Colonic mucosa (tissue), 4 donors: ENCODE measurements at regions not wholly inside any gene's neighbourhood (a gene's known extent, or its start where the extent isn't known, plus 50 kb on each side); places are given as distances from the start of the nearest gene placed in this dataset.
"Not testable (repeated sequence)": the region's sequence is repeated elsewhere in the genome, so short reads cannot be mapped to it uniquely, and the experiment has no call there.

Experiments used
- DNase-seq: peaks from one replicate; pipeline ENCODE4 v3.0.0-alpha.2; 2020
- H3K27ac ChIP-seq: fragments of 200-600 bp; one replicate; pipeline ENCODE4 v1.8.0; 2021
- H3K27me3 ChIP-seq: fragments of 200-600 bp; one replicate; pipeline ENCODE4 v1.8.0; 2021
- H3K36me3 ChIP-seq: fragments of 200-600 bp; one replicate; pipeline ENCODE4 v1.8.0; 2021
- H3K4me1 ChIP-seq: fragments of 200-600 bp; one replicate; pipeline ENCODE4 v1.8.0; 2021; ENCODE audit warnings: mild to moderate bottlenecking
- H3K4me3 ChIP-seq: fragments of 200-600 bp; one replicate; pipeline ENCODE4 v1.8.0; 2021
- H3K9ac ChIP-seq, 2 donors: one replicate each; pipeline ENCODE4 v1.7.0; 2013; ENCODE audit warnings: control low read depth in 2 of 2, low read depth in 2 of 2, low read length in 2 of 2
- H3K9me3 ChIP-seq: fragments of 200-600 bp; one replicate; pipeline ENCODE4 v1.8.0; 2021
- CTCF ChIP-seq: fragments of 200-600 bp; IDR thresholded peaks from one replicate; pipeline ENCODE4 v1.8.0; 2022; ENCODE audit warnings: antibody characterized with exemption, mild to moderate bottlenecking
- intact Hi-C: fragments of 100-400 bp; cut with DNase I; formaldehyde crosslinking; loops from one replicate; pipeline ENCODE4 v1.14.1; 2022
- donor health status: healthy.
- donor health status: DM: no; HTN: no; CAD: no.
- donor health status: DM: no; HTN: no; CAD: no.

GRCh38 chr10:133011882-133012281 is 69.5 kb upstream of the CFAP46 start:
- Histone ChIP-seq H3K27ac (no peak overlapping the region), H3K36me3 (no peaks in the 10 kb centered on the region), H3K9me3 (no peaks in the 10 kb centered on the region), H3K4me1 (no peaks in the 10 kb centered on the region), H3K4me3 (no peak overlapping the region), H3K9ac (no peak overlapping the region), H3K27me3 (no peaks in the 10 kb centered on the region)
- DNase-seq = no peak
- TF ChIP-seq CTCF = no peak
- intact Hi-C loops = no loop called here

DNA sequence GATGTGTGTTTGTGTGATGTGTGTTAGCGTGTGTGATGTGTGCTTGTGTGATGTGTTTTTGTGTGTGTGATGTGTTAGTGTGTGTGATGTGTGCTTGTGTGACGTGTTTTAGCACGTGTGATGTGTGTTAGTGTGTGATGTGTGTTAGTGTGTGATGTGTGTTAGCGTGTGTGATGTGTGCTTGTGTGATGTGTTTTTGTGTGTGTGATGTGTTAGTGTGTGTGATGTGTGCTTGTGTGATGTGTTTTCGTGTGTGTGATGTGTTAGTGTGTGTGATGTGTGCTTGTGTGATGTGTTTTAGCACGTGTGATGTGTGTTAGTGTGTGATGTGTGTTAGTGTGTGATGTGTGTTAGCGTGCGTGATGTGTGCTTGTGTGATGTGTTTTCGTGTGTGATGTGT is 69.0 kb upstream of the CFAP46 start:
- H3K9ac ChIP-seq, DNase-seq, H3K9me3 ChIP-seq, H3K36me3 ChIP-seq, intact Hi-C loops, H3K27me3 ChIP-seq, H3K4me1 ChIP-seq, H3K27ac ChIP-seq, H3K4me3 ChIP-seq: not testable (repeated sequence)

DNA sequence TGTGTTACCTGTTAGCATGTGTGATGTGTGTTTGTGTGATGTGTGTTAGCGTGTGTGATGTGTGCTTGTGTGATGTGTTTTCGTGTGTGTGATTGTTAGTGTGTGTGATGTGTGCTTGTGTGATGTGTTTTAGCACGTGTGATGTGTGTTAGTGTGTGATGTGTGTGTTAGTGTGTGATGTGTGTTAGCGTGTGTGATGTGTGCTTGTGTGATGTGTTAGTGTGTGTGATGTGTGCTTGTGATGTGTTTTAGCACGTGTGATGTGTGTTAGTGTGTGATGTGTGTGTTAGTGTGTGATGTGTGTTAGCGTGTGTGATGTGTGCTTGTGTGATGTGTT is 68.4 kb upstream of the CFAP46 start:
- H3K27me3 ChIP-seq, H3K9me3 ChIP-seq, H3K4me3 ChIP-seq, H3K36me3 ChIP-seq, H3K4me1 ChIP-seq, H3K9ac ChIP-seq, DNase-seq, intact Hi-C loops, H3K27ac ChIP-seq: not testable (repeated sequence)

DNA sequence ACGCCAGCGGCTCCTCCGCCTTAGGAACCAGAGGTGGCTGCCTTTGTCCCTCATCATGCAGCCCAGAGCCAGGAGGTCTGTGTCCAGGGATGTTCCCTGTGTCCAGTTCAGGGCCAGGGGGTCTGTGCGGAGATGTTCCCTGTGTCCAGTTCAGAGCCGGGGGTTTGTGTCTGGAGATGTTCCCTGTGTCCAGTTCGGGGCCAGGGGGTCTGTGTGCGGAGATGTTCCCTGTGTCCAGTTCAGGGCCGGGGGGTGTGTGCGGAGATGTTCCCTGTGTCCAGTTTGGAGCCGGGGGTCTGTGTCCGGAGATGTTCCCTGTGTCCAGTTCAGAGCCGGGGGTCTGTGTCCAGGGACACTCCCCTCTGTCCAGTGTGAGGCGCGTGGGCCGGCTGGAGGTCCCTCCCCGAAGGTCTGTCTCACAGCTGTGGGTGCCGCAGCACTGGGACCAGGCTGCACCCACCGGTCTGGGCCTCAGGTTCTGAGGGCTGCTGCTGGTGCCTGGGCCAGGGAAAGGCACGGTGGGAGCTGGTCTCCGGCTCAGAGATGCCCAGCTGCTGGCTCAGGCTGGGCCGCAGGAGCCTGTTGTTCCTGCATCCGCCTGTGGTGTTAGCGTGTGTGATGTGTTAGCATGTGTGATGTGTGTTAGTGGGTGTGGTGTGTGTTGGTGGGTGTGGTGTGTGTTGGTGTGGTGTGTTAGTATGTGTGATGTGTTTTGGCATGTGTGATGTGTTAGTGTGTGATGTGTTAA is 67.9 kb upstream of the CFAP46 start:
- no peak overlapping the region for H3K4me3 ChIP-seq
- TF ChIP-seq CTCF = no peak
- intact Hi-C loops = no loop called here
- H3K27ac ChIP-seq = peak overlapping the region; percentile 71
- H3K9me3 ChIP-seq = no peaks in the 10 kb centered on the region
- H3K27me3 ChIP-seq = no peaks in the 10 kb centered on the region
- no peaks in the 10 kb centered on the region for H3K36me3 ChIP-seq
- H3K4me1 ChIP-seq = no peaks in the 10 kb centered on the region
- H3K9ac ChIP-seq = peak overlapping the region in 1 of 2 donors; percentile 0
- no peak for DNase-seq

DNA sequence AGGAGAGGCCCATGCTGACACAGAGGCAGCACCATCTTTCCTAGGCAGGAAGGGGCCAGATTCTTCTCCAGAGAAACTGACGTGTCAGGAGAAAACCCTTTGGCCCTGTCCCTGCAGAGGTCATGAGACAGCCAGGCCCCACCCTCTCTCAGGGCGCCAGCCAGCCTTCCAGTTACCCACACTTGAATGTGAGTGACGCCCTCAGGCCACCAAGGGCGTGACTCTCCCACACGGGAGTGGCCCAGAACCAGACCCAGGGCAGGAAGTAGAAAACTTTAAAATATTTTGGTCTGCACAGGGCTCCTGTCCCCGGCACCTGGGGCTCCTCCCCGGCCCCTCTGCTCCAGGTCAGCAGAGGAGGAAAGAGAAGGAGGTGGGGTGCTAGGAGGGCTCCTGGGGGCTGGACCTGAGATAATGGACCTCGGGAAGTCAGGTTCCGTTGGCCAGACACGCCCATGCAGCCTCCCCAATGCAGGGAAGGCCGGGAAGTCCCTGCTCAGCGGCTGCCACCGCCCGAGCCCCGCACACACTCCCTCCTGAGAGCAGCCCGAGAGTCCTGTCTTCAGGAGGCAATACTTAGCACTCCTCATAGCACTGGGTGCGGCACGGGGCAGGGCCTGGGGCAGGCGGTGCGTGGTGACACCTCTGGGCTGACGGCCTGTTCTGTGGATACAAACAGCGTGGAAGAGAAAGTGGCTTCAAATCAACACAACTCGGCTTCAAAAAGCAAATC is 67.0 kb upstream of the CFAP46 start:
- Histone ChIP-seq H3K27me3 (no peaks in the 10 kb centered on the region), H3K27ac (peak overlapping the region; percentile 71), H3K36me3 (no peaks in the 10 kb centered on the region), H3K4me1 (no peaks in the 10 kb centered on the region), H3K4me3 (no peak overlapping the region), H3K9me3 (no peaks in the 10 kb centered on the region), H3K9ac (peak overlapping the region; percentile 29 to 33)
- no peak for TF ChIP-seq CTCF
- DNase-seq = peak; percentile 87
- intact Hi-C loops = no loop called here

- Histone ChIP-seq H3K9ac (no peak overlapping the region), H3K4me3 (no peak overlapping the region), H3K27ac (peak overlapping the region; percentile 71), H3K4me1 (no peaks in the 10 kb centered on the region), H3K27me3 (no peaks in the 10 kb centered on the region), H3K9me3 (no peaks in the 10 kb centered on the region), H3K36me3 (no peaks in the 10 kb centered on the region)
- no peak for TF ChIP-seq CTCF
- intact Hi-C loops = no loop called here
- no peak for DNase-seq
Observed at GRCh38 chr10:133008736-133009135, 66.4 kb upstream of the CFAP46 start.
